ENCODE measurements at regions not wholly inside any gene's neighbourhood (a gene's known extent, or its start where the extent isn't known, plus 50 kb on each side); places are given as distances from the start of the nearest gene placed in this dataset.
"Not testable (repeated sequence)": the region's sequence is repeated elsewhere in the genome, so short reads cannot be mapped to it uniquely, and the experiment has no call there.

- Mint-ChIP-seq H3K9me3 (ENCODE audit: unreplicated experiment) (no peaks in the 10 kb centered on the region), H3K4me1 (ENCODE audit: low read depth, unreplicated experiment) (no peaks in the 10 kb centered on the region), H3K4me3 (ENCODE audit: unreplicated experiment) (no peak overlapping the region), H3K36me3 (ENCODE audit: low read depth, unreplicated experiment) (no peaks in the 10 kb centered on the region), H3K27ac (ENCODE audit: unreplicated experiment) (no peak overlapping the region), H3K27me3 (ENCODE audit: low read depth, unreplicated experiment) (no peaks in the 10 kb centered on the region)
- H3K9ac ChIP-seq (ENCODE audit: low read length): no peak overlapping the region
- no peak overlapping the region for H3K4me2 ChIP-seq (ENCODE audit: low read length)
- no peak overlapping the region for H3K4me3 ChIP-seq (ENCODE audit: insufficient read depth, low read depth, low read length)
- H3K9me3 ChIP-seq (ENCODE audit: insufficient read depth, low read depth, low read length): no peaks in the 10 kb centered on the region
- no peak for DNase-seq (ENCODE audit: low read depth)
- no peaks in the 10 kb centered on the region for H3K36me3 ChIP-seq (ENCODE audit: insufficient read depth, low read length)
- TF ChIP-seq CTCF (IDR thresholded peaks at IDR 0.05; ENCODE audit: insufficient read depth, low read depth, low read length): no peak
- no peak for TF ChIP-seq EZH2 (IDR thresholded peaks at IDR 0.05; ENCODE audit: insufficient read depth, low read length)
- H3K27ac ChIP-seq (ENCODE audit: low read depth, low read length): no peak overlapping the region
- H3K27me3 ChIP-seq (ENCODE audit: insufficient read depth, low read length): no peaks in the 10 kb centered on the region
- FAIRE-seq: no peak
- no peaks in the 10 kb centered on the region for H3K79me2 ChIP-seq (ENCODE audit: insufficient read depth, low read length)
- no peak overlapping the region for H2AFZ ChIP-seq (ENCODE audit: low read depth, low read length)
- H4K20me1 ChIP-seq (ENCODE audit: insufficient read depth, low read length): no peaks in the 10 kb centered on the region
- no peaks in the 10 kb centered on the region for H3K4me1 ChIP-seq (ENCODE audit: insufficient read depth, low read length)
Observed at GRCh38 chr3:95826419-95826818, 988.0 kb upstream of the EPHA6 start.

GRCh38 chr3:95832146-95832545, 982.2 kb upstream of the EPHA6 start:
- H3K27me3 ChIP-seq (ENCODE audit: insufficient read depth, low read length): no peaks in the 10 kb centered on the region
- no peaks in the 10 kb centered on the region for H3K4me1 Mint-ChIP-seq (ENCODE audit: low read depth, unreplicated experiment)
- no peak overlapping the region for H2AFZ ChIP-seq (ENCODE audit: low read depth, low read length)
- DNase-seq (ENCODE audit: low read depth) (no peak), FAIRE-seq (no peak)
- H3K36me3 ChIP-seq (ENCODE audit: insufficient read depth, low read length): no peaks in the 10 kb centered on the region
- no peak overlapping the region for H3K9ac ChIP-seq (ENCODE audit: low read length)
- H3K9me3 ChIP-seq (ENCODE audit: insufficient read depth, low read depth, low read length): no peaks in the 10 kb centered on the region
- no peak overlapping the region for H3K27ac Mint-ChIP-seq (ENCODE audit: unreplicated experiment)
- H3K27me3 Mint-ChIP-seq (ENCODE audit: low read depth, unreplicated experiment): no peaks in the 10 kb centered on the region
- TF ChIP-seq CTCF (IDR thresholded peaks at IDR 0.05; ENCODE audit: insufficient read depth, low read depth, low read length): no peak
- TF ChIP-seq EZH2 (IDR thresholded peaks at IDR 0.05; ENCODE audit: insufficient read depth, low read length): no peak
- H3K36me3 Mint-ChIP-seq (ENCODE audit: low read depth, unreplicated experiment): no peaks in the 10 kb centered on the region
- no peaks in the 10 kb centered on the region for H4K20me1 ChIP-seq (ENCODE audit: insufficient read depth, low read length)
- no peak overlapping the region for H3K4me3 ChIP-seq (ENCODE audit: insufficient read depth, low read depth, low read length)
- no peak overlapping the region for H3K4me2 ChIP-seq (ENCODE audit: low read length)
- H3K9me3 Mint-ChIP-seq (ENCODE audit: unreplicated experiment): peaks cover 2% of the 10 kb centered on the region
- no peaks in the 10 kb centered on the region for H3K79me2 ChIP-seq (ENCODE audit: insufficient read depth, low read length)
- H3K4me1 ChIP-seq (ENCODE audit: insufficient read depth, low read length): no peaks in the 10 kb centered on the region
- H3K4me3 Mint-ChIP-seq (ENCODE audit: unreplicated experiment): no peak overlapping the region
- no peak overlapping the region for H3K27ac ChIP-seq (ENCODE audit: low read depth, low read length)

- not testable (repeated sequence) for H3K9me3 Mint-ChIP-seq (ENCODE audit: unreplicated experiment); H3K36me3 ChIP-seq (ENCODE audit: insufficient read depth, low read length); H3K27ac ChIP-seq (ENCODE audit: low read depth, low read length); H3K4me3 ChIP-seq (ENCODE audit: insufficient read depth, low read depth, low read length); H3K27me3 Mint-ChIP-seq (ENCODE audit: low read depth, unreplicated experiment); H3K36me3 Mint-ChIP-seq (ENCODE audit: low read depth, unreplicated experiment); H2AFZ ChIP-seq (ENCODE audit: low read depth, low read length); H4K20me1 ChIP-seq (ENCODE audit: insufficient read depth, low read length); DNase-seq (ENCODE audit: low read depth); H3K4me1 Mint-ChIP-seq (ENCODE audit: low read depth, unreplicated experiment); H3K27ac Mint-ChIP-seq (ENCODE audit: unreplicated experiment); H3K79me2 ChIP-seq (ENCODE audit: insufficient read depth, low read length); H3K4me1 ChIP-seq (ENCODE audit: insufficient read depth, low read length); H3K9ac ChIP-seq (ENCODE audit: low read length); H3K4me3 Mint-ChIP-seq (ENCODE audit: unreplicated experiment); H3K9me3 ChIP-seq (ENCODE audit: insufficient read depth, low read depth, low read length); FAIRE-seq; H3K27me3 ChIP-seq (ENCODE audit: insufficient read depth, low read length); H3K4me2 ChIP-seq (ENCODE audit: low read length)
Observed at GRCh38 chr3:95860628-95861027, 953.8 kb upstream of the EPHA6 start.

All from astrocyte (in vitro differentiated cells and primary cell).